ENCODE measurements at regions not wholly inside any gene's neighbourhood (a gene's known extent, or its start where the extent isn't known, plus 50 kb on each side); places are given as distances from the start of the nearest gene placed in this dataset.

DNA sequence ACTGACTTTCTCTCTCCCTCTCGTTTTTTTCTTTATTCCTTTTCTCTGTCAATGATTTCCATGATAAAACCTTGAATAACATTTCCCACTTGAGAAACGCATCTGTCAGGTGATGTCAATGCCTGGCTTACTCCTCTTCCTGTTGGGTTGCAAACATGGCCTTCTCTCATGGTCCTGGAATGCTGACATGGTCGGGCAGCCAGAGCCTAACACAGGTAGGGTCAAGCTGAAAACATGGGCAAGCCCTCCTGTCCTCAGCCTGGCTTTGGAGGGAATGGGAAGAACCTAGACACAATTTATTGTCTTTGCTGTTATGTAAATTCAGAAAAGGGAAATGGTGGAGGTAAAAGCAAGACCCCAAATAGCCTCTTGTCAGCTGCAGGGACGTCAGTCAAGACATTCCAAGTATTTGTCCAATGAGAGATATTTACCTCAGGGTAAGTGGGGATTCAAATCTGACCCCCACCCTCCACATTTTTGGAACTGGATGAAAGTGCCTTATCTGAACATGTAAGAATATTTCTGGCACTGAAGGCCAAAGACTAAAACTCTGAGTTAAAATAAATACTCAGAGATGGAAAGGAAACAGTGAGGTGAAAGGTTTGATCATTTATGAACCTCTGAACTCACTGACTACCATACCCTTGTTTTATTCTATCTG lies 473.8 kb downstream of the SPRY1 start:
- no peak overlapping the region for H3K4me3 ChIP-seq
- H3K9me3 ChIP-seq, result no peaks in the 10 kb centered on the region
- H3K4me2 ChIP-seq, result no peak overlapping the region
- H3K27ac ChIP-seq, result no peak overlapping the region
- H3K27me3 ChIP-seq, result no peaks in the 10 kb centered on the region
- no peaks in the 10 kb centered on the region for H3K36me3 ChIP-seq
- H3K4me1 ChIP-seq, result 0 out of 2 replicates have a peak, but pooled peaks cover 5% of the 10 kb centered on the region
- TF ChIP-seq Cebpa-rat (IDR thresholded peaks at IDR 0.05), result no peak
- no peak overlapping the region for H3K9ac ChIP-seq
- H4K20me1 ChIP-seq, result no peaks in the 10 kb centered on the region

DNA sequence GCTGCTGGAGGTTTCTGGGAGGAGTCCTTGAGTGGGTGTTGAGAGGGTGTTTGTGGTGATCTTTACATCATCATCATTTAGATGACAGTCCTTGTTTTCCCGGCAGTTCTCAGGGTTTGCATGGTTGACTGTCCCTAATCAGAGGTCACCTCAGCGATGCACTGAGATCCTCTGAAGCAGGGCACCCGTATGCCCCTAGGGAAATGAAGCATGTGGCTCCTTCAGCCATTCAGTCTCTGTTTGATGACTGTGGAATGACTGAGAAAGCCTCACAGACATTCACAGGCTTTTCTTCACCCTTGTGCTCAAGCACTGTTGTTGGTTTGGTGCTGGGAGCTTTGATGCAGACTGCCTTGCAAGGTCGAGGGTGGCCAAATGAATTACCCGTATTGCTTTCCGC lies 474.7 kb downstream of the SPRY1 start:
- TF ChIP-seq Cebpa-rat (IDR thresholded peaks at IDR 0.05), result no peak
- Histone ChIP-seq H3K9ac (no peak overlapping the region), H3K4me2 (no peak overlapping the region), H3K36me3 (no peaks in the 10 kb centered on the region), H3K27me3 (no peaks in the 10 kb centered on the region), H3K4me3 (no peak overlapping the region), H3K9me3 (no peaks in the 10 kb centered on the region), H3K27ac (no peak overlapping the region), H3K4me1 (0 out of 2 replicates have a peak, but pooled peaks cover 5% of the 10 kb centered on the region), H4K20me1 (no peaks in the 10 kb centered on the region)

- Histone ChIP-seq H3K27me3 (no peaks in the 10 kb centered on the region), H3K27ac (no peak overlapping the region), H3K36me3 (no peaks in the 10 kb centered on the region), H4K20me1 (no peaks in the 10 kb centered on the region), H3K9me3 (no peaks in the 10 kb centered on the region), H3K4me2 (no peak overlapping the region), H3K4me3 (no peak overlapping the region), H3K9ac (no peak overlapping the region), H3K4me1 (0 out of 2 replicates have a peak, but pooled peaks cover 5% of the 10 kb centered on the region)
- no peak for TF ChIP-seq Cebpa-rat (IDR thresholded peaks at IDR 0.05)
These were observed 477.5 kb downstream of the SPRY1 start for GRCh38 chr4:123874063-123874462.

- Histone ChIP-seq H3K4me1 (0 out of 2 replicates have a peak, but pooled peaks cover 5% of the 10 kb centered on the region), H3K9ac (no peak overlapping the region), H3K36me3 (no peaks in the 10 kb centered on the region), H3K4me3 (no peak overlapping the region), H3K27me3 (no peaks in the 10 kb centered on the region), H4K20me1 (no peaks in the 10 kb centered on the region), H3K27ac (no peak overlapping the region), H3K4me2 (no peak overlapping the region), H3K9me3 (no peaks in the 10 kb centered on the region)
- no peak for TF ChIP-seq Cebpa-rat (IDR thresholded peaks at IDR 0.05)
These were observed 479.5 kb downstream of the SPRY1 start for GRCh38 chr4:123876143-123876542.

DNA sequence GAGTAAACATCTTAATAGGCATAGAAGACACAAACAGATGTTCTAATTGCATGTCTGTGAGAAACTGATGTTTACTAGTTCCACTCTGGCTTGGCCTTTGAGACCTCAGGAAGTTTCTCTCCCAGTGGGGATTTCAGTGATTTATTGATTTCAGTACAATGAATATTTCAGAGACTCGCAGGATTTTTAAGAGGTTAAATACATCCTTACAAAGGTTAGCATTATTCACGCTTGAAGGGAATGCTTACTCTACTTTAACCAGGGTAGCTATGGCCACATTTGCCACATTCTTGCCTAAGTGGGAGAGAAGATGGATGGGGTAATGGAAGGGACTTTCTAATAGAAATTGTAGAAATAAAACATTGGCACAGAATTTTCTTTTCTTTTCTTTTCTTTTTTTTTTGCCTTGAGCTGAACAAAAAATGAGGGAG lies 480.1 kb downstream of the SPRY1 start:
- H3K27me3 ChIP-seq, result no peaks in the 10 kb centered on the region
- no peaks in the 10 kb centered on the region for H4K20me1 ChIP-seq
- TF ChIP-seq Cebpa-rat (IDR thresholded peaks at IDR 0.05), result no peak
- H3K9me3 ChIP-seq, result no peaks in the 10 kb centered on the region
- no peaks in the 10 kb centered on the region for H3K4me1 ChIP-seq
- H3K9ac ChIP-seq, result no peak overlapping the region
- H3K27ac ChIP-seq, result no peak overlapping the region
- H3K4me3 ChIP-seq, result no peak overlapping the region
- no peaks in the 10 kb centered on the region for H3K36me3 ChIP-seq
- H3K4me2 ChIP-seq, result no peak overlapping the region

DNA sequence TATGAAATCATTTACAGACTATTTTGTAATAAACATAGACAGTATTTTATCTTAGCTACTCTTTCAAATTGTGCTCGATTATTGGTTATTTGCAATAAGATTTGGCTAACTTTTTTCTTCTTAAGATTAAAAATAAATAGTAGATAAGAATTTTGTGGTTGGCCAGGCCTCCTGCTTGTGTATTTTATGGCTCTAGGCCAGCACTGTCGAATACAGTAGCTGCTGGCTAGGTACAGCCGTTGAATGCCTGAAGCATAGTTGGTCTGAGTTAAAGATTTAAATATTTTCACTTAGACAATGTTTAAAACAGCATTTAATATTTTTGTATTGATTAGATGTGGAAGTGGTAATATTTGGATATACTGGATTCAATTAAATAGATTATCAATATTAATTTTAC lies 481.0 kb downstream of the SPRY1 start:
- Histone ChIP-seq H3K4me3 (no peak overlapping the region), H3K36me3 (no peaks in the 10 kb centered on the region), H3K4me2 (no peak overlapping the region), H3K9me3 (no peaks in the 10 kb centered on the region), H3K27me3 (no peaks in the 10 kb centered on the region), H3K9ac (no peak overlapping the region), H4K20me1 (no peaks in the 10 kb centered on the region), H3K4me1 (no peaks in the 10 kb centered on the region), H3K27ac (no peak overlapping the region)
- no peak for TF ChIP-seq Cebpa-rat (IDR thresholded peaks at IDR 0.05)

DNA sequence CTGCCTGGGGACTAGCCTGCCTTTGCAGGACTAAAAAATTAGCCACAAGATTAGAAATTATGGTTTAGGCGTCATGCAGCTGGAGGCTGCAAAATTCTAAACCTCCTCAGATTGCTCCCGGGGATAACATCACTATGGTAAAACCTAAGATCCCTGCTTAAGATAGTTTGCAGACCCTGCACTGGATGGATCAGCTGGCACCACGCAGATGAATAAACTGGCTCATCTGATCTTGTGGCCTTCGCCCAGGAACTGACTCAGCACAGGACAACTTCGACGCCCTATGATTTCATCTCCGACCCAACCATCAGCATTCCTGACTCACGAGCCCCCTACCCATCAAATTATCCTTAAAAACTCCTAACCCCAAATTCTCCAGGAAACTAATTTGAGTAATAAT lies 482.4 kb downstream of the SPRY1 start:
- no peak for TF ChIP-seq Cebpa-rat (IDR thresholded peaks at IDR 0.05)
- H3K9ac ChIP-seq, result no peak overlapping the region

GRCh38 chr4:123880631-123881030 lies 484.0 kb downstream of the SPRY1 start:
- Histone ChIP-seq H3K36me3 (no peaks in the 10 kb centered on the region), H3K27ac (no peak overlapping the region), H3K4me3 (no peak overlapping the region), H3K4me2 (no peak overlapping the region), H3K4me1 (no peaks in the 10 kb centered on the region), H3K9ac (no peak overlapping the region), H3K9me3 (peaks cover 5% of the 10 kb centered on the region), H4K20me1 (no peaks in the 10 kb centered on the region), H3K27me3 (no peaks in the 10 kb centered on the region)
- no peak for TF ChIP-seq Cebpa-rat (IDR thresholded peaks at IDR 0.05)

More for the DNA sequence above, 482.4 kb downstream of the SPRY1 start:
- H4K20me1 ChIP-seq, result no peaks in the 10 kb centered on the region
- no peaks in the 10 kb centered on the region for H3K9me3 ChIP-seq
- H3K4me2 ChIP-seq, result no peak overlapping the region
- no peaks in the 10 kb centered on the region for H3K27me3 ChIP-seq
- H3K36me3 ChIP-seq, result no peaks in the 10 kb centered on the region
- H3K4me3 ChIP-seq, result no peak overlapping the region
- H3K27ac ChIP-seq, result no peak overlapping the region
- no peaks in the 10 kb centered on the region for H3K4me1 ChIP-seq

- no peaks in the 10 kb centered on the region for H3K4me1 ChIP-seq
- no peaks in the 10 kb centered on the region for H3K27me3 ChIP-seq
- H3K36me3 ChIP-seq, result no peaks in the 10 kb centered on the region
- H3K9ac ChIP-seq, result no peak overlapping the region
- H3K4me2 ChIP-seq, result no peak overlapping the region
- no peaks in the 10 kb centered on the region for H4K20me1 ChIP-seq
- H3K4me3 ChIP-seq, result no peak overlapping the region
- TF ChIP-seq Cebpa-rat (IDR thresholded peaks at IDR 0.05), result no peak
- H3K9me3 ChIP-seq, result peaks cover 5% of the 10 kb centered on the region
- H3K27ac ChIP-seq, result no peak overlapping the region
These were observed 488.3 kb downstream of the SPRY1 start for GRCh38 chr4:123884922-123885321.

- Histone ChIP-seq H3K27ac (no peak overlapping the region), H4K20me1 (no peaks in the 10 kb centered on the region), H3K36me3 (no peaks in the 10 kb centered on the region), H3K4me2 (no peak overlapping the region), H3K4me3 (no peak overlapping the region), H3K9ac (no peak overlapping the region), H3K4me1 (no peaks in the 10 kb centered on the region), H3K9me3 (peaks cover 5% of the 10 kb centered on the region), H3K27me3 (no peaks in the 10 kb centered on the region)
- TF ChIP-seq Cebpa-rat (IDR thresholded peaks at IDR 0.05), result no peak
These were observed 492.9 kb downstream of the SPRY1 start for GRCh38 chr4:123889507-123889906.

- Histone ChIP-seq H3K9ac (no peak overlapping the region), H3K4me3 (no peak overlapping the region), H3K27me3 (no peaks in the 10 kb centered on the region), H3K36me3 (no peaks in the 10 kb centered on the region), H3K4me1 (no peaks in the 10 kb centered on the region), H3K27ac (no peak overlapping the region), H3K4me2 (no peak overlapping the region), H3K9me3 (no peaks in the 10 kb centered on the region), H4K20me1 (no peaks in the 10 kb centered on the region)
- no peak for TF ChIP-seq Cebpa-rat (IDR thresholded peaks at IDR 0.05)
These were observed 494.3 kb downstream of the SPRY1 start for GRCh38 chr4:123890889-123891288.

Measured in BLaER1 (cell line).